ENCODE measurements at regions not wholly inside any gene's neighbourhood (a gene's known extent, or its start where the extent isn't known, plus 50 kb on each side); places are given as distances from the start of the nearest gene placed in this dataset.

DNA sequence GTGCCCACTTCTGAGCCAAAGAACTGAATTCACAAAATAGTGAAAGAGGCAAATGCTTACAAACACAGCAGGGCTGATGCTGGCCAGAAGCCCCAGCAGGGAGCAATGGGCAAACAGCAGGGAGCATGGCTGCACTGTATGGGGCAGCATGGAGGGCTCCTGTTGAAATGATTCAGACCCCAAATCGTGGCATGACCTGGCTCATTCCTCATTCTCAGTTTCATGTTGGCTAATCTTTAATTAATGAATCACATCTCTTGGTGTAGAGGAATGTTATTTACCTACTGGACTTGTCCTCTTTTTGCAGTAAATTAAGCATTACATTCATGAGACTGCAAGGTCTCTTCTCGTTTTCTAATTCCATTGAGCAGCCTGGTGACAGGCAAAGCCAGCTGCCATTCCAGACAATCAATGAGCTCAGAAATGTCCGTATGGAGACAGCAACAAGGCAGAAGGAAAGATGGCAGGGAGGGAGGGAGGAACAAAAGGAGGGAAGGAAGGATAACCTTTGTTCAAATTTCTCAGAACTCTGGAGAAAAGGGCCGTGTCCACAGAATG, 84.9 kb upstream of the ST8SIA3 start:
- TF ChIP-seq, protein P1, sequence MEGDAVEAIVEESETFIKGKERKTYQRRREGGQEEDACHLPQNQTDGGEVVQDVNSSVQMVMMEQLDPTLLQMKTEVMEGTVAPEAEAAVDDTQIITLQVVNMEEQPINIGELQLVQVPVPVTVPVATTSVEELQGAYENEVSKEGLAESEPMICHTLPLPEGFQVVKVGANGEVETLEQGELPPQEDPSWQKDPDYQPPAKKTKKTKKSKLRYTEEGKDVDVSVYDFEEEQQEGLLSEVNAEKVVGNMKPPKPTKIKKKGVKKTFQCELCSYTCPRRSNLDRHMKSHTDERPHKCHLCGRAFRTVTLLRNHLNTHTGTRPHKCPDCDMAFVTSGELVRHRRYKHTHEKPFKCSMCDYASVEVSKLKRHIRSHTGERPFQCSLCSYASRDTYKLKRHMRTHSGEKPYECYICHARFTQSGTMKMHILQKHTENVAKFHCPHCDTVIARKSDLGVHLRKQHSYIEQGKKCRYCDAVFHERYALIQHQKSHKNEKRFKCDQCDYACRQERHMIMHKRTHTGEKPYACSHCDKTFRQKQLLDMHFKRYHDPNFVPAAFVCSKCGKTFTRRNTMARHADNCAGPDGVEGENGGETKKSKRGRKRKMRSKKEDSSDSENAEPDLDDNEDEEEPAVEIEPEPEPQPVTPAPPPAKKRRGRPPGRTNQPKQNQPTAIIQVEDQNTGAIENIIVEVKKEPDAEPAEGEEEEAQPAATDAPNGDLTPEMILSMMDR (conservative IDR thresholded peaks at IDR 0.05 in 1 of 2, IDR thresholded peaks at IDR 0.05 in 1 of 2; ENCODE audit: extremely low read depth in 1 of 2, insufficient read depth in 1 of 2, low read depth in 1 of 2, low read length in 2 of 2), result no peak
- TF ChIP-seq EZH2 (IDR thresholded peaks at IDR 0.05; ENCODE audit: borderline replicate concordance, low read length), result no peak

Data from mammary epithelial cell (primary cell).